Lower leg skin (tissue), 4 donors: ENCODE measurements at regions not wholly inside any gene's neighbourhood (a gene's known extent, or its start where the extent isn't known, plus 50 kb on each side); places are given as distances from the start of the nearest gene placed in this dataset.

Experiments
- DNase-seq, 2 donors: peaks; one replicate each; pipeline ENCODE4 v3.0.0-alpha.2; 2019; ENCODE audit warnings: low spot score in 2 of 2
- H3K4me3 ChIP-seq: fragments of 200-600 bp; sonication (generic); 2 replicates; pipeline ENCODE4 v1.5.1; 2017; ENCODE audit warnings: mild to moderate bottlenecking, low read depth; ENCODE audit not compliant: poor library complexity, severe bottlenecking
- POLR2A ChIP-seq, 2 donors: fragments of 450-650 bp; IDR thresholded peaks; one replicate each; pipeline ENCODE4 v1.6.1; 2016 to 2017; ENCODE audit warnings: antibody characterized with exemption in 2 of 2, mild to moderate bottlenecking in 1 of 2, moderate library complexity in 1 of 2
- WGBS, 2 donors: methylation state at CpG; one replicate each; pipeline ENCODE4 v1.1.5; 2018; 5-methylcytosine and 5-hydroxymethylcytosine counted together
- intact Hi-C: fragments of 100-400 bp; cut with DNase I; formaldehyde crosslinking; loops from one replicate; pipeline ENCODE4 v1.15.0; 2023; ENCODE audit warnings: low total_unique reads
- TF ChIP-seq, protein P1 (sequence below), 3 donors: fragments of 450-650 bp; IDR thresholded peaks; one replicate each; pipeline ENCODE4 v1.5.1; 2016; ENCODE audit warnings: antibody characterized with exemption in 3 of 3, mild to moderate bottlenecking in 3 of 3, moderate library complexity in 2 of 3

DNA sequence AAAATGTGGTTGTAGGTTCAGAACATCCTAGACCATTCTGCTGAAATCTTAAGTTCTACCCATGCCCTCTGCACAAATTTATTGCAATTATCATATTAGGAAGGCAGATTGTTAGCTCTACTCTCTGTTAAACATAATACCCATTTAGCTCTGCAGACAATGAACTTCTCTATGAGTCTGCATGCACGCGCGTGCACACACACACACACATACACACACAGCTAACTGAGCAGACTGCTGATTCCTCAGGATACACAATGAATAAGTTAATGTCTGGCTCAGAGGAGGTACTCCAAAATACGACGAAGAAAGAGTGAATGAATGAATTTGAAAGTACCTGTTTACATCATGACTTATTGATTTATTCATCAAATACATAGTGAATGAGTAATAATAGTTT lies 276.2 kb upstream of the SORCS1 start:
- intact Hi-C loops: no loop called here
- no peak for DNase-seq
- TF ChIP-seq, protein P1, sequence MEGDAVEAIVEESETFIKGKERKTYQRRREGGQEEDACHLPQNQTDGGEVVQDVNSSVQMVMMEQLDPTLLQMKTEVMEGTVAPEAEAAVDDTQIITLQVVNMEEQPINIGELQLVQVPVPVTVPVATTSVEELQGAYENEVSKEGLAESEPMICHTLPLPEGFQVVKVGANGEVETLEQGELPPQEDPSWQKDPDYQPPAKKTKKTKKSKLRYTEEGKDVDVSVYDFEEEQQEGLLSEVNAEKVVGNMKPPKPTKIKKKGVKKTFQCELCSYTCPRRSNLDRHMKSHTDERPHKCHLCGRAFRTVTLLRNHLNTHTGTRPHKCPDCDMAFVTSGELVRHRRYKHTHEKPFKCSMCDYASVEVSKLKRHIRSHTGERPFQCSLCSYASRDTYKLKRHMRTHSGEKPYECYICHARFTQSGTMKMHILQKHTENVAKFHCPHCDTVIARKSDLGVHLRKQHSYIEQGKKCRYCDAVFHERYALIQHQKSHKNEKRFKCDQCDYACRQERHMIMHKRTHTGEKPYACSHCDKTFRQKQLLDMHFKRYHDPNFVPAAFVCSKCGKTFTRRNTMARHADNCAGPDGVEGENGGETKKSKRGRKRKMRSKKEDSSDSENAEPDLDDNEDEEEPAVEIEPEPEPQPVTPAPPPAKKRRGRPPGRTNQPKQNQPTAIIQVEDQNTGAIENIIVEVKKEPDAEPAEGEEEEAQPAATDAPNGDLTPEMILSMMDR (IDR thresholded peaks at IDR 0.05): no peak
- TF ChIP-seq POLR2A (IDR thresholded peaks at IDR 0.05): no peak
- 91 to 93% methylated on average over 5 of the region's 5 CpGs for WGBS, 2 donors
- no peak overlapping the region for H3K4me3 ChIP-seq

GRCh38 chr10:107437921-107438320 lies 273.4 kb upstream of the SORCS1 start:
- 43 to 49% methylated on average over 2 of the region's 2 CpGs for WGBS, 2 donors
- intact Hi-C loops: no loop called here
- no peak for TF ChIP-seq POLR2A (IDR thresholded peaks at IDR 0.05)
- TF ChIP-seq, protein P1 (IDR thresholded peaks at IDR 0.05): no peak
- H3K4me3 ChIP-seq: no peak overlapping the region
- DNase-seq: no peak

GRCh38 chr10:107436568-107436967 lies 272.1 kb upstream of the SORCS1 start:
- TF ChIP-seq, protein P1 (IDR thresholded peaks at IDR 0.05): no peak
- TF ChIP-seq POLR2A (IDR thresholded peaks at IDR 0.05): no peak
- 88 to 89% methylated on average over 1 of the region's 1 CpG for WGBS, 2 donors
- H3K4me3 ChIP-seq: no peak overlapping the region
- intact Hi-C loops: no loop called here
- no peak for DNase-seq

- WGBS, 2 donors: 71 to 95% methylated on average over 5 of the region's 5 CpGs
- TF ChIP-seq, protein P1 (IDR thresholded peaks at IDR 0.05): no peak
- TF ChIP-seq POLR2A (IDR thresholded peaks at IDR 0.05): no peak
- intact Hi-C loops: no loop called here
- H3K4me3 ChIP-seq: no peak overlapping the region
- no peak for DNase-seq
These were observed 270.3 kb upstream of the SORCS1 start for GRCh38 chr10:107434854-107435253.

- intact Hi-C loops: no loop called here
- whole genome bisulfite sequencing, 2 donors: 88 to 98% methylated on average over 1 of the region's 1 CpG
- TF ChIP-seq, protein P1 (IDR thresholded peaks at IDR 0.05): no peak
- TF ChIP-seq POLR2A (IDR thresholded peaks at IDR 0.05): no peak
These were observed 269.7 kb upstream of the SORCS1 start for GRCh38 chr10:107434201-107434600.

GRCh38 chr10:107433605-107434004 lies 269.1 kb upstream of the SORCS1 start:
- intact Hi-C loops: no loop called here
- TF ChIP-seq POLR2A (IDR thresholded peaks at IDR 0.05): no peak
- TF ChIP-seq, protein P1 (IDR thresholded peaks at IDR 0.05): no peak
- 58 to 71% methylated on average over 3 of the region's 3 CpGs for WGBS, 2 donors
- H3K4me3 ChIP-seq: no peak overlapping the region
- DNase-seq: no peak

More at GRCh38 chr10:107434201-107434600, 269.7 kb upstream of the SORCS1 start:
- DNase-seq: no peak
- H3K4me3 ChIP-seq: no peak overlapping the region
